GM21576 (cell line): ENCODE measurements at regions not wholly inside any gene's neighbourhood (a gene's known extent, or its start where the extent isn't known, plus 50 kb on each side); places are given as distances from the start of the nearest gene placed in this dataset.

Experiments used
- ATAC-seq: cut with Tn5 transposase; IDR thresholded peaks from one replicate; pipeline ENCODE4 v1.9.1; 2021; ENCODE audit warnings: mild to moderate bottlenecking, moderate library complexity; ENCODE audit not compliant: unreplicated experiment

GRCh38 chr6:82720992-82721391 is 344.6 kb downstream of the UBE3D start:
- ATAC-seq: no peak

GRCh38 chr6:82735790-82736189 is 329.9 kb downstream of the UBE3D start:
- no peak for ATAC-seq

- ATAC-seq: no peak
Observed at GRCh38 chr6:82737965-82738364, 327.7 kb downstream of the UBE3D start.

GRCh38 chr6:82738773-82739172 is 326.9 kb downstream of the UBE3D start:
- no peak for ATAC-seq

- no peak for ATAC-seq
Observed at GRCh38 chr6:82739303-82739702, 326.3 kb downstream of the UBE3D start.

GRCh38 chr6:82740072-82740471 is 325.6 kb downstream of the UBE3D start:
- ATAC-seq: no peak

- no peak for ATAC-seq
Observed at GRCh38 chr6:82741325-82741995, 324.2 kb downstream of the UBE3D start.

GRCh38 chr6:82741996-82742385 is 323.6 kb downstream of the UBE3D start:
- no peak for ATAC-seq

- no peak for ATAC-seq
Observed at GRCh38 chr6:82744286-82745015, 321.2 kb downstream of the UBE3D start.

GRCh38 chr6:82750556-82750955 is 315.1 kb downstream of the UBE3D start:
- ATAC-seq: no peak

GRCh38 chr6:82751718-82752117 is 313.9 kb downstream of the UBE3D start:
- no peak for ATAC-seq

- ATAC-seq: no peak
Observed at GRCh38 chr6:82761674-82762345, 303.8 kb downstream of the UBE3D start.

- ATAC-seq: no peak
Observed at GRCh38 chr6:82766476-82766875, 299.2 kb downstream of the UBE3D start.

- no peak for ATAC-seq
Observed at GRCh38 chr6:82767037-82767436, 298.6 kb downstream of the UBE3D start.

- ATAC-seq: no peak
Observed at GRCh38 chr6:82767447-82767846, 298.2 kb downstream of the UBE3D start.

GRCh38 chr6:82772851-82773717 is 292.6 kb downstream of the UBE3D start:
- ATAC-seq: no peak

GRCh38 chr6:82775361-82775760 is 290.3 kb downstream of the UBE3D start:
- ATAC-seq: no peak

GRCh38 chr6:82775981-82776380 is 289.7 kb downstream of the UBE3D start:
- ATAC-seq: no peak

GRCh38 chr6:82779041-82779440 is 286.6 kb downstream of the UBE3D start:
- ATAC-seq: no peak

GRCh38 chr6:82780334-82780733 is 285.3 kb downstream of the UBE3D start:
- ATAC-seq: no peak

GRCh38 chr6:82781620-82782204 is 283.9 kb downstream of the UBE3D start:
- no peak for ATAC-seq
